B cell (primary cell): ENCODE measurements at regions not wholly inside any gene's neighbourhood (a gene's known extent, or its start where the extent isn't known, plus 50 kb on each side); places are given as distances from the start of the nearest gene placed in this dataset.

Experiments used
- CTCF ChIP-seq: fragments of 200-600 bp; IDR thresholded peaks from one replicate; pipeline ENCODE4 v1.8.0; 2022; ENCODE audit warnings: antibody characterized with exemption, mild to moderate bottlenecking
- EZH2 ChIP-seq: IDR thresholded peaks from 2 replicates; pipeline ENCODE4 v1.6.1; 2012; ENCODE audit warnings: borderline replicate concordance, low read depth, mild to moderate bottlenecking, moderate library complexity, low read length; ENCODE audit not compliant: insufficient read depth, poor library complexity, severe bottlenecking

DNA sequence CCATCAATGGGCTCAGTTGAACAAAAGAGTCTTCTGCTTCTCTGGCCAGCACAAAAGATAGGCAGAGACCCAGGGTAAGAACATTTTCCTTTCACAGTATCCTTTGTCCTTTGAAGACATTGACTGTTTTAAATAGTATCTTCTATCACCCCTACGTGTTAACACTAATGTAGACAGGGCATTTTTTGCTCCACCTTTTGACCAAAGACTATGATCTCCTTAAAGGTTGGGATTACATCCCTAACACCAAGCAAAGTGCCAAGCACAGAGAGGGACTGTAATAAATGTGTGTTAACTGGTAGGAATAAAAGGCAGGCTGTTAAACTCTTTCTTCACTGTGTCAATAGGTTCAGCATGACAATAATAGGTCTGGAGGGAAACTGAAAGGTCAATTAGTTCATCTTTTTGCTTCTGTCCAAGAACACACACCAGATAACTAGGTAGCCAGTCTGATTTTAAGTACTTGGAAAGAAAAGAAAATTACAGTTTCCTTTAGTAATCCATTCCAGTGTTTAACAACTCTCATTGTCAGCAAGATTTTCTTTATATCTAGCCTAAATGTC, 63.6 kb upstream of the NOX3 start:
- TF ChIP-seq CTCF = no peak
- TF ChIP-seq EZH2 = no peak
